Activated T-cell treated with anti-CD3 and anti-CD28 coated beads, Interleukin-2, amount 50 U/mL, for 4 hours (primary cell): ENCODE measurements at regions not wholly inside any gene's neighbourhood (a gene's known extent, or its start where the extent isn't known, plus 50 kb on each side); places are given as distances from the start of the nearest gene placed in this dataset.

Experiments
- ATAC-seq, 2 donors: fragments of 200-7000 bp; cut with Tn5 transposase; one replicate each; pipeline ENCODE4 v1.10.0; 2021
- DNase-seq: peaks from one replicate; pipeline ENCODE4 v3.0.0-alpha.2; 2020
- H3K27me3 Mint-ChIP-seq: one replicate; pipeline ENCODE4 v1.8.0; 2021; ENCODE audit warnings: low read depth, mixed read lengths
- H3K36me3 Mint-ChIP-seq: one replicate; pipeline ENCODE4 v1.8.0; 2022; ENCODE audit warnings: mixed read lengths; ENCODE audit not compliant: insufficient read depth
- H3K4me1 Mint-ChIP-seq: one replicate; pipeline ENCODE4 v1.8.0; 2021; ENCODE audit warnings: low read depth, mixed read lengths
- H3K4me3 Mint-ChIP-seq: one replicate; pipeline ENCODE4 v1.8.0; 2021; ENCODE audit warnings: mild to moderate bottlenecking, moderate library complexity, mixed read lengths
- H3K9me3 Mint-ChIP-seq: one replicate; pipeline ENCODE4 v1.8.0; 2021; ENCODE audit warnings: mixed read lengths

- H3K4me3 Mint-ChIP-seq: no peak overlapping the region
- DNase-seq: no peak
- H3K9me3 Mint-ChIP-seq: peaks cover 8% of the 10 kb centered on the region
- no peaks in the 10 kb centered on the region for H3K4me1 Mint-ChIP-seq
- H3K36me3 Mint-ChIP-seq: no peaks in the 10 kb centered on the region
- no peak for ATAC-seq
- no peaks in the 10 kb centered on the region for H3K27me3 Mint-ChIP-seq
Observed at GRCh38 chr13:62246581-62246980, 830.9 kb upstream of the PCDH20 start.

GRCh38 chr13:62243106-62243505 lies 827.5 kb upstream of the PCDH20 start:
- no peak for ATAC-seq

GRCh38 chr13:62234780-62235440 lies 819.3 kb upstream of the PCDH20 start:
- Mint-ChIP-seq H3K4me1 (no peaks in the 10 kb centered on the region), H3K9me3 (peaks cover 11% of the 10 kb centered on the region), H3K27me3 (no peaks in the 10 kb centered on the region), H3K36me3 (no peaks in the 10 kb centered on the region), H3K4me3 (no peak overlapping the region)
- ATAC-seq (no peak), DNase-seq (no peak)

More at GRCh38 chr13:62243106-62243505, 827.5 kb upstream of the PCDH20 start:
- Mint-ChIP-seq H3K36me3 (no peaks in the 10 kb centered on the region), H3K27me3 (no peaks in the 10 kb centered on the region), H3K9me3 (peaks cover 11% of the 10 kb centered on the region), H3K4me1 (no peaks in the 10 kb centered on the region), H3K4me3 (no peak overlapping the region)
- no peak for DNase-seq

- H3K4me3 Mint-ChIP-seq: no peak overlapping the region
- DNase-seq: no peak
- H3K27me3 Mint-ChIP-seq: no peaks in the 10 kb centered on the region
- no peaks in the 10 kb centered on the region for H3K36me3 Mint-ChIP-seq
- ATAC-seq: no peak
- no peaks in the 10 kb centered on the region for H3K4me1 Mint-ChIP-seq
- peaks cover 26% of the 10 kb centered on the region for H3K9me3 Mint-ChIP-seq
Observed at GRCh38 chr13:62210951-62211350, 795.3 kb upstream of the PCDH20 start.

- Mint-ChIP-seq H3K9me3 (peaks cover 32% of the 10 kb centered on the region), H3K4me3 (no peak overlapping the region), H3K4me1 (no peaks in the 10 kb centered on the region), H3K27me3 (no peaks in the 10 kb centered on the region), H3K36me3 (no peaks in the 10 kb centered on the region)
- DNase-seq: no peak
- no peak for ATAC-seq
Observed at GRCh38 chr13:62209529-62209928, 793.9 kb upstream of the PCDH20 start.

- no peak overlapping the region for H3K4me3 Mint-ChIP-seq
Observed at GRCh38 chr13:62207388-62207787, 791.7 kb upstream of the PCDH20 start.

GRCh38 chr13:62206165-62206564 lies 790.5 kb upstream of the PCDH20 start:
- no peak overlapping the region for H3K4me3 Mint-ChIP-seq

More at GRCh38 chr13:62207388-62207787, 791.7 kb upstream of the PCDH20 start:
- peaks cover 31% of the 10 kb centered on the region for H3K9me3 Mint-ChIP-seq
- no peaks in the 10 kb centered on the region for H3K36me3 Mint-ChIP-seq
- H3K4me1 Mint-ChIP-seq: no peaks in the 10 kb centered on the region
- no peak for ATAC-seq
- DNase-seq: no peak
- H3K27me3 Mint-ChIP-seq: no peaks in the 10 kb centered on the region

GRCh38 chr13:62205273-62205672 lies 789.6 kb upstream of the PCDH20 start:
- H3K9me3 Mint-ChIP-seq: peaks cover 41% of the 10 kb centered on the region
- no peaks in the 10 kb centered on the region for H3K4me1 Mint-ChIP-seq
- no peaks in the 10 kb centered on the region for H3K27me3 Mint-ChIP-seq
- H3K36me3 Mint-ChIP-seq: no peaks in the 10 kb centered on the region
- DNase-seq (no peak), ATAC-seq (no peak)
- H3K4me3 Mint-ChIP-seq: no peak overlapping the region

More at GRCh38 chr13:62206165-62206564, 790.5 kb upstream of the PCDH20 start:
- H3K4me1 Mint-ChIP-seq: no peaks in the 10 kb centered on the region
- DNase-seq (no peak), ATAC-seq (no peak)
- peaks cover 34% of the 10 kb centered on the region for H3K9me3 Mint-ChIP-seq
- H3K27me3 Mint-ChIP-seq: no peaks in the 10 kb centered on the region
- H3K36me3 Mint-ChIP-seq: no peaks in the 10 kb centered on the region

- Mint-ChIP-seq H3K9me3 (peaks cover 9% of the 10 kb centered on the region), H3K27me3 (no peaks in the 10 kb centered on the region), H3K4me3 (no peak overlapping the region), H3K4me1 (no peaks in the 10 kb centered on the region), H3K36me3 (no peaks in the 10 kb centered on the region)
- no peak for DNase-seq
- ATAC-seq: no peak
Observed at GRCh38 chr13:62194371-62194770, 778.7 kb upstream of the PCDH20 start.

- Mint-ChIP-seq H3K9me3 (peaks cover 9% of the 10 kb centered on the region), H3K36me3 (no peaks in the 10 kb centered on the region), H3K27me3 (no peaks in the 10 kb centered on the region), H3K4me3 (no peak overlapping the region), H3K4me1 (no peaks in the 10 kb centered on the region)
- DNase-seq: no peak
- no peak for ATAC-seq
Observed at GRCh38 chr13:62193919-62194318, 778.3 kb upstream of the PCDH20 start.

- DNase-seq (no peak), ATAC-seq (no peak)
- Mint-ChIP-seq H3K4me1 (no peaks in the 10 kb centered on the region), H3K4me3 (no peak overlapping the region), H3K9me3 (peaks cover 7% of the 10 kb centered on the region), H3K36me3 (no peaks in the 10 kb centered on the region), H3K27me3 (no peaks in the 10 kb centered on the region)
Observed at GRCh38 chr13:62185631-62186255, 770.1 kb upstream of the PCDH20 start.

- Mint-ChIP-seq H3K36me3 (no peaks in the 10 kb centered on the region), H3K27me3 (no peaks in the 10 kb centered on the region), H3K4me3 (no peak overlapping the region), H3K4me1 (no peaks in the 10 kb centered on the region), H3K9me3 (peaks cover 12% of the 10 kb centered on the region)
- no peak for ATAC-seq
- no peak for DNase-seq
Observed at GRCh38 chr13:62176051-62176450, 760.4 kb upstream of the PCDH20 start.

GRCh38 chr13:62173958-62174357 lies 758.3 kb upstream of the PCDH20 start:
- no peak for ATAC-seq
- no peaks in the 10 kb centered on the region for H3K27me3 Mint-ChIP-seq
- peaks cover 17% of the 10 kb centered on the region for H3K9me3 Mint-ChIP-seq
- no peaks in the 10 kb centered on the region for H3K4me1 Mint-ChIP-seq
- DNase-seq: no peak
- no peak overlapping the region for H3K4me3 Mint-ChIP-seq
- H3K36me3 Mint-ChIP-seq: no peaks in the 10 kb centered on the region

GRCh38 chr13:62171697-62172096 lies 756.0 kb upstream of the PCDH20 start:
- no peaks in the 10 kb centered on the region for H3K4me1 Mint-ChIP-seq
- H3K27me3 Mint-ChIP-seq: no peaks in the 10 kb centered on the region
- ATAC-seq: no peak
- H3K4me3 Mint-ChIP-seq: no peak overlapping the region
- DNase-seq: no peak
- H3K36me3 Mint-ChIP-seq: no peaks in the 10 kb centered on the region
- H3K9me3 Mint-ChIP-seq: peaks cover 11% of the 10 kb centered on the region

- no peaks in the 10 kb centered on the region for H3K36me3 Mint-ChIP-seq
- no peaks in the 10 kb centered on the region for H3K27me3 Mint-ChIP-seq
- no peaks in the 10 kb centered on the region for H3K4me1 Mint-ChIP-seq
- H3K4me3 Mint-ChIP-seq: no peak overlapping the region
- ATAC-seq (no peak), DNase-seq (no peak)
- H3K9me3 Mint-ChIP-seq: peaks cover 5% of the 10 kb centered on the region
Observed at GRCh38 chr13:62168891-62169290, 753.2 kb upstream of the PCDH20 start.
